Gastrocnemius medialis (tissue), 4 donors: ENCODE measurements at regions not wholly inside any gene's neighbourhood (a gene's known extent, or its start where the extent isn't known, plus 50 kb on each side); places are given as distances from the start of the nearest gene placed in this dataset.
"Not testable (repeated sequence)": the region's sequence is repeated elsewhere in the genome, so short reads cannot be mapped to it uniquely, and the experiment has no call there.

ENCODE experiments used
- ATAC-seq, 2 donors: fragments of 150-250 bp; one replicate each; pipeline ENCODE4 v1.9.1; 2016
- DNase-seq, 2 donors: peaks; one replicate each; pipeline ENCODE4 v3.0.0-alpha.2; 2019
- H3K27ac ChIP-seq, 4 donors: fragments of 200-600 bp; sonication (generic); 1 replicate in 1 of 4; 2 replicates in 3 of 4; pipeline ENCODE4 v1.5.1; 2016 to 2018; ENCODE audit warnings: mild to moderate bottlenecking in 2 of 4, moderate library complexity in 1 of 4
- H3K27me3 ChIP-seq, 3 donors: fragments of 200-600 bp; sonication (generic) in 2 of 3; 1 replicate in 1 of 3; 2 replicates in 2 of 3; pipeline versions ENCODE4 v1.5.1 to v1.6.0; 2016 to 2019; ENCODE audit warnings: mild to moderate bottlenecking in 1 of 3, moderate library complexity in 1 of 3
- H3K36me3 ChIP-seq, 2 donors: fragments of 200-600 bp; sonication (generic) in 1 of 2; one replicate each; pipeline ENCODE4 v1.5.1; 2017 to 2018
- H3K4me1 ChIP-seq, 2 donors: fragments of 200-600 bp; sonication (generic) in 1 of 2; one replicate each; pipeline ENCODE4 v1.5.1; 2016 to 2017; ENCODE audit warnings: mild to moderate bottlenecking in 2 of 2
- H3K4me3 ChIP-seq, 4 donors: fragments of 200-600 bp; sonication (generic) in 3 of 4; 1 replicate in 1 of 4; 2 replicates in 3 of 4; pipeline ENCODE4 v1.5.1; 2016 to 2019; ENCODE audit warnings: mild to moderate bottlenecking in 2 of 4
- H3K9me3 ChIP-seq, 3 donors: fragments of 200-600 bp; sonication (generic) in 2 of 3; 1 replicate in 1 of 3; 2 replicates in 2 of 3; pipeline ENCODE4 v1.5.1; 2016 to 2019
- POLR2A ChIP-seq, 2 donors: fragments of 450-650 bp; IDR thresholded peaks; one replicate each; pipeline ENCODE4 v1.6.1; 2017; ENCODE audit warnings: antibody characterized with exemption in 2 of 2, mild to moderate bottlenecking in 2 of 2, moderate library complexity in 2 of 2
- in situ Hi-C, 4 donors: fragments of 200-750 bp; cut with MboI; loops; one replicate each; pipeline versions ENCODE4 v1.15.0 to v1.8.0; 2017; ENCODE audit warnings: low sequenced_read_pairs in 4 of 4
- intact Hi-C: fragments of 100-400 bp; cut with DNase I; formaldehyde crosslinking; loops from one replicate; pipeline ENCODE4 v1.15.1; 2023; ENCODE audit warnings: low total_unique reads
- TF ChIP-seq, protein P1 (sequence below), 5 experiments: fragments of 450-650 bp in 3 of 5; fragments of 200-600 bp in 2 of 5; sonication (generic) in 2 of 5; IDR thresholded peaks in 4 of 5; conservative IDR thresholded peaks in 1 of 5; 1 replicate in 4 of 5; 2 replicates in 1 of 5; pipeline ENCODE4 v1.5.1; 2016 to 2019; ENCODE audit warnings: antibody characterized with exemption in 5 of 5, mild to moderate bottlenecking in 3 of 5, moderate library complexity in 3 of 5

- DNase-seq: no peak
- Histone ChIP-seq H3K4me3 (no peak overlapping the region), H3K36me3 (no peaks in the 10 kb centered on the region), H3K9me3 (no peaks in the 10 kb centered on the region), H3K27ac (no peak overlapping the region), H3K4me1 (no peaks in the 10 kb centered on the region), H3K27me3 (no peaks in the 10 kb centered on the region)
- TF ChIP-seq, protein P1, sequence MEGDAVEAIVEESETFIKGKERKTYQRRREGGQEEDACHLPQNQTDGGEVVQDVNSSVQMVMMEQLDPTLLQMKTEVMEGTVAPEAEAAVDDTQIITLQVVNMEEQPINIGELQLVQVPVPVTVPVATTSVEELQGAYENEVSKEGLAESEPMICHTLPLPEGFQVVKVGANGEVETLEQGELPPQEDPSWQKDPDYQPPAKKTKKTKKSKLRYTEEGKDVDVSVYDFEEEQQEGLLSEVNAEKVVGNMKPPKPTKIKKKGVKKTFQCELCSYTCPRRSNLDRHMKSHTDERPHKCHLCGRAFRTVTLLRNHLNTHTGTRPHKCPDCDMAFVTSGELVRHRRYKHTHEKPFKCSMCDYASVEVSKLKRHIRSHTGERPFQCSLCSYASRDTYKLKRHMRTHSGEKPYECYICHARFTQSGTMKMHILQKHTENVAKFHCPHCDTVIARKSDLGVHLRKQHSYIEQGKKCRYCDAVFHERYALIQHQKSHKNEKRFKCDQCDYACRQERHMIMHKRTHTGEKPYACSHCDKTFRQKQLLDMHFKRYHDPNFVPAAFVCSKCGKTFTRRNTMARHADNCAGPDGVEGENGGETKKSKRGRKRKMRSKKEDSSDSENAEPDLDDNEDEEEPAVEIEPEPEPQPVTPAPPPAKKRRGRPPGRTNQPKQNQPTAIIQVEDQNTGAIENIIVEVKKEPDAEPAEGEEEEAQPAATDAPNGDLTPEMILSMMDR (IDR thresholded peaks at IDR 0.05 in 4 of 5, conservative IDR thresholded peaks at IDR 0.05 in 1 of 5): no peak
- no peak for TF ChIP-seq POLR2A (IDR thresholded peaks at IDR 0.05)
- in situ Hi-C loops (no loop called here), intact Hi-C loops (no loop called here)
- ATAC-seq: no peak
Observed at GRCh38 chr10:8412541-8412940, 358.1 kb downstream of the GATA3 start.

DNA sequence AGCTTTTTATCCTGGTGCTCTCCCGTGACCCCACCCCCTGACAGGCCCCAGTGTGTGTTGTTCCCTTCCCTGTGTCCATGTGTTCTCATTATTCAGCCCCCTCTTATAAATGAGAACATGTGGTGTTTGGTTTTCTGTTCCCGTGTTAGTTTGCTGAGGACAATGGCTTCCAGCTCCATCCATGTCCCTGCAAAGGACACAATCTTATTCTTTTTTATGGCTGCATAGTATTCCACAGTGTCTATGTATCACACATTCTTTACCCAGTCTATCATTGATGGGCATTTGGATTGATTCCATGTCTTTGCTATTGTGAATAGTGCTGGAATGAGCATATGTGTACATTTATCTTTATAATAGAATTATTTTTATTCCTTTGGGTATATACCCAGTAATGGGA, 360.5 kb downstream of the GATA3 start:
- in situ Hi-C loops, H3K9me3 ChIP-seq, DNase-seq, H3K36me3 ChIP-seq, H3K4me3 ChIP-seq, H3K27ac ChIP-seq, ATAC-seq, H3K27me3 ChIP-seq, H3K4me1 ChIP-seq, intact Hi-C loops: not testable (repeated sequence)

DNA sequence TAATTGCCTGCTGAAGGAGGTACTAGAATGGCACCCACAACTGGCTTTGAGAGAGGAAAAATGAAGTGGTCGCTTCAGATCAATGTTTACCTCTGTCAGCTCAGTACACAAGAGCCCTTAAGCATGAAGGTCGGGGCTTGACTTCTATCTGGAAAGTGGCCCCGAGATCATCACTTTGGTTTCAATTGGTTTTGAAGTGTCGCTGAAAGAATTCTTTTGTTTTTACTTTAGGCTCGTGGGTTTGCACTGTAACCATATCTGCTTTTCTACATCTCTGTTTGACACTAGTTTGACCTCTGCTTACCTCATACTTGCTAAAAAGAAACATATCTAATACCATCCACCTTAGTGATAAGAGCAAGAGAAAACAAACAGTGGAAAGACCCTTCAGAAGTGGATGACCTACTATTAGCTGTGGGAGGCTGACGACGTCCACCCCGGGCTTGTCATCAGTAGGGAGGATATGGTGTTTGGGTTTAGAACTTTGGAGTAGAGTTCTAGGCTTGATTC, 361.8 kb downstream of the GATA3 start:
- no peak for DNase-seq
- H3K27me3 ChIP-seq: no peaks in the 10 kb centered on the region
- no peaks in the 10 kb centered on the region for H3K36me3 ChIP-seq
- in situ Hi-C loops: no loop called here
- no peak for ATAC-seq
- TF ChIP-seq POLR2A (IDR thresholded peaks at IDR 0.05): no peak
- TF ChIP-seq, protein P1 (IDR thresholded peaks at IDR 0.05 in 4 of 5, conservative IDR thresholded peaks at IDR 0.05 in 1 of 5): no peak
- no peak overlapping the region for H3K4me3 ChIP-seq
- H3K27ac ChIP-seq: no peak overlapping the region
- H3K9me3 ChIP-seq: no peaks in the 10 kb centered on the region
- intact Hi-C loops: no loop called here
- H3K4me1 ChIP-seq: no peaks in the 10 kb centered on the region

GRCh38 chr10:8416760-8417159, 362.3 kb downstream of the GATA3 start:
- ATAC-seq: no peak
- Histone ChIP-seq H3K36me3 (no peaks in the 10 kb centered on the region), H3K27ac (no peak overlapping the region), H3K27me3 (no peaks in the 10 kb centered on the region), H3K9me3 (no peaks in the 10 kb centered on the region), H3K4me1 (no peaks in the 10 kb centered on the region), H3K4me3 (no peak overlapping the region)
- in situ Hi-C loops: no loop called here
- intact Hi-C loops: no loop called here
- TF ChIP-seq, protein P1 (IDR thresholded peaks at IDR 0.05 in 4 of 5, conservative IDR thresholded peaks at IDR 0.05 in 1 of 5): no peak
- no peak for TF ChIP-seq POLR2A (IDR thresholded peaks at IDR 0.05)
- no peak for DNase-seq

GRCh38 chr10:8417631-8418030, 363.1 kb downstream of the GATA3 start:
- ATAC-seq: no peak
- no peaks in the 10 kb centered on the region for H3K9me3 ChIP-seq
- in situ Hi-C loops (no loop called here), intact Hi-C loops (no loop called here)
- DNase-seq: no peak
- H3K27me3 ChIP-seq: no peaks in the 10 kb centered on the region
- no peaks in the 10 kb centered on the region for H3K36me3 ChIP-seq
- no peak overlapping the region for H3K27ac ChIP-seq
- no peak overlapping the region for H3K4me3 ChIP-seq
- H3K4me1 ChIP-seq: no peaks in the 10 kb centered on the region
- TF ChIP-seq, protein P1 (IDR thresholded peaks at IDR 0.05 in 4 of 5, conservative IDR thresholded peaks at IDR 0.05 in 1 of 5): no peak
- no peak for TF ChIP-seq POLR2A (IDR thresholded peaks at IDR 0.05)
